ENCODE measurements at regions not wholly inside any gene's neighbourhood (a gene's known extent, or its start where the extent isn't known, plus 50 kb on each side); places are given as distances from the start of the nearest gene placed in this dataset.

- Mint-ChIP-seq H3K27me3 (peaks cover 2% of the 10 kb centered on the region), H3K4me1 (no peaks in the 10 kb centered on the region), H3K9me3 (no peaks in the 10 kb centered on the region), H3K4me3 (no peak overlapping the region), H3K27ac (no peak overlapping the region), H3K36me3 (ENCODE audit: low read depth) (no peaks in the 10 kb centered on the region)
- DNase-seq (no peak), ATAC-seq (ENCODE audit: low read depth) (no peak)
- no peak for TF ChIP-seq CTCF (IDR thresholded peaks at IDR 0.05)
- ChIA-PET POLR2A (no interaction called here), CTCF (no interaction called here)
- intact Hi-C loops (cut with micrococcal nuclease): loop anchor here (10.0 kb wide), 2 partner anchors 385 to 1435 kb away; no protein-coding TSS in a partner anchor
Observed at GRCh38 chr4:53809816-53810215, 218.5 kb upstream of the LNX1 start.

- H3K9me3 Mint-ChIP-seq: no peaks in the 10 kb centered on the region
- no peak overlapping the region for H3K4me3 Mint-ChIP-seq
- POLR2A ChIA-PET: interaction anchor here (0.6 kb wide), 1 partner anchor 1741 kb away, joined by 5 read pairs; the partner anchor contains the start of gene CLOCK
- peaks cover 2% of the 10 kb centered on the region for H3K27me3 Mint-ChIP-seq
- H3K36me3 Mint-ChIP-seq (ENCODE audit: low read depth): no peaks in the 10 kb centered on the region
- no peak for DNase-seq
- intact Hi-C loops (cut with micrococcal nuclease): loop anchor here (10.0 kb wide), 2 partner anchors 380 to 1430 kb away; no protein-coding TSS in a partner anchor
- TF ChIP-seq CTCF (IDR thresholded peaks at IDR 0.05): no peak
- no peak for ATAC-seq (ENCODE audit: low read depth)
- no peaks in the 10 kb centered on the region for H3K4me1 Mint-ChIP-seq
- CTCF ChIA-PET: interaction anchor here (0.6 to 4.7 kb wide), 8 partner anchors 12 to 607 kb away, joined by 3 to 38 read pairs (median 4); no protein-coding TSS in a partner anchor
- H3K27ac Mint-ChIP-seq: no peak overlapping the region
Observed at GRCh38 chr4:53805291-53805690, 214.0 kb upstream of the LNX1 start.

GRCh38 chr4:53804719-53805118 lies 213.4 kb upstream of the LNX1 start:
- Mint-ChIP-seq H3K27ac (no peak overlapping the region), H3K4me3 (no peak overlapping the region), H3K27me3 (peaks cover 2% of the 10 kb centered on the region), H3K9me3 (no peaks in the 10 kb centered on the region), H3K4me1 (no peaks in the 10 kb centered on the region), H3K36me3 (ENCODE audit: low read depth) (no peaks in the 10 kb centered on the region)
- intact Hi-C loops (cut with micrococcal nuclease): loop anchor here (1.0 to 10.0 kb wide), 6 partner anchors 98 to 1430 kb away; no protein-coding TSS in a partner anchor
- ChIA-PET CTCF (interaction anchor here (0.7 to 4.7 kb wide), 8 partner anchors 12 to 609 kb away, joined by 3 to 38 read pairs (median 4); no protein-coding TSS in a partner anchor), POLR2A (interaction anchor here (0.6 kb wide), 1 partner anchor 1742 kb away, joined by 5 read pairs; the partner anchor contains the start of gene CLOCK)
- DNase-seq (peak; percentile 23), ATAC-seq (ENCODE audit: low read depth) (no peak)
- no peak for TF ChIP-seq CTCF (IDR thresholded peaks at IDR 0.05)

GRCh38 chr4:53802500-53802899 lies 211.2 kb upstream of the LNX1 start:
- no peak for TF ChIP-seq CTCF (IDR thresholded peaks at IDR 0.05)
- ATAC-seq (ENCODE audit: low read depth) (no peak), DNase-seq (no peak)
- no peaks in the 10 kb centered on the region for H3K9me3 Mint-ChIP-seq
- intact Hi-C loops (cut with micrococcal nuclease): loop anchor here (5.0 to 10.0 kb wide), 4 partner anchors 350 to 1428 kb away; no protein-coding TSS in a partner anchor
- no peaks in the 10 kb centered on the region for H3K4me1 Mint-ChIP-seq
- ChIA-PET CTCF (interaction anchor here (1.3 to 4.7 kb wide), 2 partner anchors 73 to 96 kb away, joined by 5 to 38 read pairs; no protein-coding TSS in a partner anchor), POLR2A (no interaction called here)
- H3K27me3 Mint-ChIP-seq: no peaks in the 10 kb centered on the region
- no peak overlapping the region for H3K4me3 Mint-ChIP-seq
- no peak overlapping the region for H3K27ac Mint-ChIP-seq
- H3K36me3 Mint-ChIP-seq (ENCODE audit: low read depth): no peaks in the 10 kb centered on the region

GRCh38 chr4:53801373-53801772 lies 210.1 kb upstream of the LNX1 start:
- no peaks in the 10 kb centered on the region for H3K9me3 Mint-ChIP-seq

More at GRCh38 chr4:53801373-53801772, 210.1 kb upstream of the LNX1 start:
- H3K27ac Mint-ChIP-seq: no peak overlapping the region
- H3K4me1 Mint-ChIP-seq: no peaks in the 10 kb centered on the region
- POLR2A ChIA-PET: no interaction called here
- intact Hi-C loops (cut with micrococcal nuclease): loop anchor here (5.0 to 10.0 kb wide), 4 partner anchors 349 to 1427 kb away; no protein-coding TSS in a partner anchor
- H3K27me3 Mint-ChIP-seq: no peaks in the 10 kb centered on the region
- DNase-seq (no peak), ATAC-seq (ENCODE audit: low read depth) (no peak)
- TF ChIP-seq CTCF (IDR thresholded peaks at IDR 0.05): no peak
- no peaks in the 10 kb centered on the region for H3K36me3 Mint-ChIP-seq (ENCODE audit: low read depth)
- CTCF ChIA-PET: interaction anchor here (1.3 to 4.7 kb wide), 2 partner anchors 71 to 95 kb away, joined by 5 to 38 read pairs; no protein-coding TSS in a partner anchor
- H3K4me3 Mint-ChIP-seq: no peak overlapping the region
